ENCODE measurements at regions not wholly inside any gene's neighbourhood (a gene's known extent, or its start where the extent isn't known, plus 50 kb on each side); places are given as distances from the start of the nearest gene placed in this dataset.

GRCh38 chr10:107303203-107303602 lies 138.7 kb upstream of the SORCS1 start:
- Mint-ChIP-seq H3K9me3 (ENCODE audit: insufficient read depth) (peaks cover 6% of the 10 kb centered on the region), H3K4me3 (no peak overlapping the region), H3K27me3 (no peaks in the 10 kb centered on the region), H3K4me1 (no peaks in the 10 kb centered on the region), H3K27ac (no peak overlapping the region)
- no peaks in the 10 kb centered on the region for H3K79me2 ChIP-seq (ENCODE audit: control insufficient read depth, insufficient read depth, low read length)
- H3K9me3 ChIP-seq (ENCODE audit: control extremely low read depth in 1 of 3, control insufficient read depth in 2 of 3, insufficient read depth in 1 of 3, low read length in 2 of 3), result no peaks in the 10 kb centered on the region
- ATAC-seq (ENCODE audit: low read depth), result no peak
- no peaks in the 10 kb centered on the region for H4K20me1 ChIP-seq (ENCODE audit: control insufficient read depth, insufficient read depth, low read length, poor library complexity, severe bottlenecking)
- H2AFZ ChIP-seq (ENCODE audit: insufficient read depth, low read depth, low read length, poor library complexity, severe bottlenecking), result no peak overlapping the region
- intact Hi-C loops (cut with micrococcal nuclease), result no loop called here
- POLR2A ChIA-PET, result no interaction called here
- H3K4me1 ChIP-seq (ENCODE audit: control insufficient read depth in 2 of 2, insufficient read depth in 2 of 2, low read length in 2 of 2), result no peaks in the 10 kb centered on the region
- TF ChIP-seq EZH2 (IDR thresholded peaks at IDR 0.05; ENCODE audit: borderline replicate concordance, insufficient read depth, low read depth, low read length, poor library complexity, severe bottlenecking) (no peak), CTCF (IDR thresholded peaks at IDR 0.05) (no peak)
- H3K27ac ChIP-seq (ENCODE audit: low read length in 2 of 2), result no peak overlapping the region
- no peaks in the 10 kb centered on the region for H3K27me3 ChIP-seq (replicated peaks in 1 of 4; ENCODE audit: control extremely low read depth in 1 of 4, control insufficient read depth in 3 of 4, insufficient read depth in 4 of 4, low read length in 3 of 4)
- no peak overlapping the region for H3K4me2 ChIP-seq (replicated peaks; ENCODE audit: low read depth, low read length, poor library complexity, severe bottlenecking)
- no peak overlapping the region for H3K9ac ChIP-seq (ENCODE audit: low read length)
- H3K4me3 ChIP-seq (ENCODE audit: control extremely low read depth in 1 of 5, extremely low read depth in 1 of 5, insufficient read depth in 1 of 5, low read depth in 2 of 5, low read length in 4 of 5), result no peak overlapping the region
- WGBS (ENCODE audit: insufficient coverage), result no CpG with 5 or more reads among the region's 2 CpGs
- H3K36me3 ChIP-seq (replicated peaks in 1 of 2; ENCODE audit: control extremely low read depth in 1 of 2, control insufficient read depth in 1 of 2, extremely low read depth in 1 of 2, insufficient read depth in 2 of 2, low read length in 1 of 2), result no peaks in the 10 kb centered on the region
- DNase-seq, result no peak
- CTCF ChIA-PET, result interaction anchor here (0.6 kb wide), 1 partner anchor 493 kb away, joined by 3 read pairs; no protein-coding TSS in a partner anchor

- Mint-ChIP-seq H3K4me3 (no peak overlapping the region), H3K4me1 (no peaks in the 10 kb centered on the region), H3K9me3 (ENCODE audit: insufficient read depth) (peaks cover 6% of the 10 kb centered on the region), H3K27me3 (no peaks in the 10 kb centered on the region), H3K27ac (no peak overlapping the region)
- 57% methylated on average over 1 of the region's 2 CpGs for WGBS (ENCODE audit: insufficient coverage)
- no peaks in the 10 kb centered on the region for H3K79me2 ChIP-seq (ENCODE audit: control insufficient read depth, insufficient read depth, low read length)
- H3K4me1 ChIP-seq (ENCODE audit: control insufficient read depth in 2 of 2, insufficient read depth in 2 of 2, low read length in 2 of 2), result no peaks in the 10 kb centered on the region
- H3K36me3 ChIP-seq (replicated peaks in 1 of 2; ENCODE audit: control extremely low read depth in 1 of 2, control insufficient read depth in 1 of 2, extremely low read depth in 1 of 2, insufficient read depth in 2 of 2, low read length in 1 of 2), result no peaks in the 10 kb centered on the region
- H2AFZ ChIP-seq (ENCODE audit: insufficient read depth, low read depth, low read length, poor library complexity, severe bottlenecking), result no peak overlapping the region
- TF ChIP-seq CTCF (IDR thresholded peaks at IDR 0.05) (no peak), EZH2 (IDR thresholded peaks at IDR 0.05; ENCODE audit: borderline replicate concordance, insufficient read depth, low read depth, low read length, poor library complexity, severe bottlenecking) (no peak)
- ChIA-PET CTCF (no interaction called here), POLR2A (no interaction called here)
- H4K20me1 ChIP-seq (ENCODE audit: control insufficient read depth, insufficient read depth, low read length, poor library complexity, severe bottlenecking), result no peaks in the 10 kb centered on the region
- no peak overlapping the region for H3K4me3 ChIP-seq (ENCODE audit: control extremely low read depth in 1 of 5, extremely low read depth in 1 of 5, insufficient read depth in 1 of 5, low read depth in 2 of 5, low read length in 4 of 5)
- ATAC-seq (ENCODE audit: low read depth) (no peak), DNase-seq (no peak)
- intact Hi-C loops (cut with micrococcal nuclease), result no loop called here
- H3K9ac ChIP-seq (ENCODE audit: low read length), result no peak overlapping the region
- H3K27me3 ChIP-seq (replicated peaks in 1 of 4; ENCODE audit: control extremely low read depth in 1 of 4, control insufficient read depth in 3 of 4, insufficient read depth in 4 of 4, low read length in 3 of 4), result no peaks in the 10 kb centered on the region
- no peak overlapping the region for H3K4me2 ChIP-seq (replicated peaks; ENCODE audit: low read depth, low read length, poor library complexity, severe bottlenecking)
- no peaks in the 10 kb centered on the region for H3K9me3 ChIP-seq (ENCODE audit: control extremely low read depth in 1 of 3, control insufficient read depth in 2 of 3, insufficient read depth in 1 of 3, low read length in 2 of 3)
- no peak overlapping the region for H3K27ac ChIP-seq (ENCODE audit: low read length in 2 of 2)
Measured at GRCh38 chr10:107299606-107300005, 135.1 kb upstream of the SORCS1 start.

Data from B cell (primary cell).